Ovary (tissue), 7 donors: ENCODE measurements at regions not wholly inside any gene's neighbourhood (a gene's known extent, or its start where the extent isn't known, plus 50 kb on each side); places are given as distances from the start of the nearest gene placed in this dataset.
"Not testable (repeated sequence)": the region's sequence is repeated elsewhere in the genome, so short reads cannot be mapped to it uniquely, and the experiment has no call there.

Source experiments
- DNase-seq, 5 donors: peaks; one replicate each; pipeline ENCODE4 v3.0.0-alpha.2; 2019 to 2020
- H3K27ac ChIP-seq, 2 donors: fragments of 200-600 bp; one replicate each; pipeline versions ENCODE4 v1.5.1 to v1.8.0; 2019 to 2022
- H3K27me3 ChIP-seq: fragments of 200-600 bp; one replicate; pipeline ENCODE4 v1.8.0; 2022
- H3K36me3 ChIP-seq: fragments of 200-600 bp; sonication (generic); one replicate; pipeline ENCODE4 v1.5.1; 2019
- H3K4me1 ChIP-seq: one replicate; pipeline ENCODE4 v1.8.1; 2013; ENCODE audit warnings: mild to moderate bottlenecking, moderate library complexity; ENCODE audit not compliant: insufficient read depth
- H3K4me3 ChIP-seq: fragments of 200-600 bp; sonication (generic); one replicate; pipeline ENCODE4 v1.5.1; 2017
- H3K9me3 ChIP-seq, 2 donors: fragments of 200-600 bp in 1 of 2; sonication (generic) in 1 of 2; one replicate each; pipeline versions ENCODE4 v1.5.1 to v1.8.1; 2013 to 2019; ENCODE audit warnings: mild to moderate bottlenecking in 1 of 2, moderate library complexity in 1 of 2
- CTCF ChIP-seq, 3 donors: fragments of 450-650 bp in 2 of 3; fragments of 200-600 bp in 1 of 3; IDR thresholded peaks; one replicate each; pipeline versions ENCODE4 v1.5.1 to v1.8.0; 2016 to 2022; ENCODE audit warnings: antibody characterized with exemption in 3 of 3, mild to moderate bottlenecking in 1 of 3
- EP300 ChIP-seq: sonication (generic); formaldehyde crosslinking; IDR thresholded peaks from one replicate; pipeline ENCODE4 v1.6.1; 2017; ENCODE audit warnings: antibody characterized with exemption
- POLR2A ChIP-seq: fragments of 450-650 bp; IDR thresholded peaks from one replicate; pipeline ENCODE4 v1.6.1; 2017; ENCODE audit warnings: antibody characterized with exemption, mild to moderate bottlenecking, moderate library complexity
- WGBS, 3 donors: extraction: QIAGEN DNeasy Blood & Tissue Kit in 1 of 3; methylation state at CpG; one replicate each; pipeline versions ENCODE4 v1.1.5 to v1.1.7; 2013 to 2017; 5-methylcytosine and 5-hydroxymethylcytosine counted together
- intact Hi-C, 4 donors: fragments of 100-400 bp; cut with DNase I; formaldehyde crosslinking; loops; one replicate each; pipeline versions ENCODE4 v1.11.0 to v1.15.1; 2022 to 2023
- donor health status: DM: no; HTN: no; CAD: no; lungs with moderate emphysema.
- donor health status: DM: no; HTN: no; CAD: no.
- donor health status: Bipolar disorder and iron deficiency.
- donor health status: DM: no; HTN: no; CAD: no.
- donor health status: DM: yes; HTN: yes; CAD: no.

GRCh38 chr12:127809275-127809674, 457.7 kb upstream of the TMEM132C start:
- no peaks in the 10 kb centered on the region for H3K9me3 ChIP-seq
- TF ChIP-seq CTCF (IDR thresholded peaks at IDR 0.05) (no peak), POLR2A (no peak), EP300 (no peak)
- no peak for DNase-seq
- WGBS, 3 donors: 12 to 20% (median 15%) methylated on average over 1 of the region's 1 CpG
- no peak overlapping the region for H3K4me3 ChIP-seq
- no peak overlapping the region for H3K27ac ChIP-seq
- intact Hi-C loops: no loop called here
- H3K4me1 ChIP-seq: no peaks in the 10 kb centered on the region
- H3K27me3 ChIP-seq: no peaks in the 10 kb centered on the region
- H3K36me3 ChIP-seq: no peaks in the 10 kb centered on the region

DNA sequence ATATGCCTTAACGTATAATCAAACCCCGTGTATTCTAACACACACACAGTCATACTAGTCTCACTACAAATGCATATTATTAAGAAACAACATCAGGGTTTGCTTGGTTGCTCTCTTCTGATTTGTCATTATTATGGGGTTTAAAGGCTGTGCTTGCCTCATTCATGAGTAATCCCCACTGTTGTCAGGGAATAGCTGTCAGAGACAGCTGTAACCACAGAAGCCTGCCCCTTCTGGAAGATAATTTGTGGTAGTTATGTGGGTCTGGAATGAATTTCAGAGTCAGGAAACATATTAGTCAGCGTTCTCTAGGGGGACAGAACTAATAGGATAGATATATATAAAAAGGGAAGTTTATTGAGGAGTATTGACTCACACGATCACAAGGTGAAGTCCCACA, 456.9 kb upstream of the TMEM132C start:
- H3K27ac ChIP-seq: no peak overlapping the region
- no peak for DNase-seq
- TF ChIP-seq POLR2A (no peak), EP300 (no peak), CTCF (IDR thresholded peaks at IDR 0.05) (no peak)
- H3K9me3 ChIP-seq: no peaks in the 10 kb centered on the region
- intact Hi-C loops: no loop called here
- H3K4me1 ChIP-seq: no peaks in the 10 kb centered on the region
- H3K4me3 ChIP-seq: no peak overlapping the region
- H3K36me3 ChIP-seq: no peaks in the 10 kb centered on the region
- no peaks in the 10 kb centered on the region for H3K27me3 ChIP-seq
- 63 to 67% (median 64%) methylated on average over 4 of the region's 4 CpGs for WGBS, 3 donors

DNA sequence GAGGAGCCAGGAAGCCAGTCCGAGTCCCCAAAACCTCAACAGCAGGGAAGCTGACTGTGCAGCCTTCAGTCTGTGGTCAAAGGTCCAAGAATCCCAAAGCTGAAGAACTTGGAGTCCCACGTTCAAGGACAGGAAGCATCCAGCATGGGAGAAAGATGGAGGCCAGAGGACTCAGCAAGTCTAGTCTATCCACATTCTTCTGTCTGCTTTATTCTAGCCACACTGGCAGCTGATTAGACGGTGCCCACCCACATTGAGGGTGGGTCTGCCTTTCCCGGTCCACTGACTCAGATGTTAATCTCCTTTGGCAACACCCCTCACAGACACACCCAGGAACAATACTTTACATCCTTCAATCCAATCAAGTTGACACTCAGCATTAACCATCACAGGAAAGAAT, 456.5 kb upstream of the TMEM132C start:
- H3K9me3 ChIP-seq, H3K27me3 ChIP-seq, DNase-seq, H3K36me3 ChIP-seq, H3K27ac ChIP-seq, H3K4me1 ChIP-seq, H3K4me3 ChIP-seq, intact Hi-C loops: not testable (repeated sequence)
- 62 to 70% (median 66%) methylated on average over 4 of the region's 4 CpGs for WGBS, 3 donors

DNA sequence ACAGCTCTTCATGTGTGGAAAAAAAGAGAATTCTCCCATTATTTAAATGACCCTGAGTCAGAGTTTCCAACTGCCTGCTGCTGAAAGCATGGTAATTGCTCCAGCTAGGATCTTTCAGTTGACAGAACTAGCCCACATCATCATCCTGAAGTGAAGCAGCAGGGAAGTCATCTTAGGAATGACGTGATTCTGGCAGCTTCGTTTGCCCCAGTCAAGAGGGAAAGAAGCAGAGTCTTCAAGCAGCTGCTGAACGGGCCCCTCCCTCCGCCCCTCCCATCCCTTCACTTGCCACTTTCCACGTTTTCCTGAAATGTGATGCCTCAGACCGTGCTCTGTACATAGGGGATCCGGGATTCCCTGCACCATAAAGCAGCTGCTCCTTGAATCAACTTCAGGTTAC, 455.0 kb upstream of the TMEM132C start:
- 2 to 4% (median 3%) methylated on average over 7 of the region's 7 CpGs for WGBS, 3 donors
- intact Hi-C loops: no loop called here
- DNase-seq: no peak
- Histone ChIP-seq H3K9me3 (no peaks in the 10 kb centered on the region), H3K27me3 (no peaks in the 10 kb centered on the region), H3K36me3 (no peaks in the 10 kb centered on the region), H3K4me3 (no peak overlapping the region), H3K27ac (no peak overlapping the region), H3K4me1 (no peaks in the 10 kb centered on the region)
- TF ChIP-seq CTCF (IDR thresholded peaks at IDR 0.05) (no peak), POLR2A (no peak), EP300 (no peak)

GRCh38 chr12:127813147-127813546, 453.8 kb upstream of the TMEM132C start:
- Histone ChIP-seq H3K9me3 (no peaks in the 10 kb centered on the region), H3K27me3 (no peaks in the 10 kb centered on the region), H3K4me1 (no peaks in the 10 kb centered on the region), H3K27ac (no peak overlapping the region), H3K4me3 (no peak overlapping the region), H3K36me3 (no peaks in the 10 kb centered on the region)
- TF ChIP-seq CTCF (IDR thresholded peaks at IDR 0.05) (no peak), POLR2A (no peak), EP300 (no peak)
- WGBS, 3 donors: 77 to 88% (median 87%) methylated on average over 2 of the region's 2 CpGs
- no peak for DNase-seq
- intact Hi-C loops: no loop called here
